BLaER1 (cell line): ENCODE measurements at regions not wholly inside any gene's neighbourhood (a gene's known extent, or its start where the extent isn't known, plus 50 kb on each side); places are given as distances from the start of the nearest gene placed in this dataset.

Experiments
- H3K27ac ChIP-seq: shearing (Covaris generic); formaldehyde crosslinking; 2 replicates; pipeline ENCODE4 v1.8.1; 2022
- H3K27me3 ChIP-seq: shearing (Covaris generic); formaldehyde crosslinking; 2 replicates; pipeline ENCODE4 v1.8.1; 2022
- H3K36me3 ChIP-seq: shearing (Covaris generic); formaldehyde crosslinking; 2 replicates; pipeline ENCODE4 v1.8.1; 2022
- H3K4me1 ChIP-seq: shearing (Covaris generic); formaldehyde crosslinking; 2 replicates; pipeline ENCODE4 v1.8.1; 2022
- H3K4me2 ChIP-seq: shearing (Covaris generic); formaldehyde crosslinking; 2 replicates; pipeline ENCODE4 v1.8.1; 2022
- H3K4me3 ChIP-seq: shearing (Covaris generic); formaldehyde crosslinking; 2 replicates; pipeline ENCODE4 v1.8.1; 2022
- H3K9ac ChIP-seq: shearing (Covaris generic); formaldehyde crosslinking; 2 replicates; pipeline ENCODE4 v1.8.1; 2022
- H3K9me3 ChIP-seq: shearing (Covaris generic); formaldehyde crosslinking; 2 replicates; pipeline ENCODE4 v1.8.1; 2022
- H4K20me1 ChIP-seq: shearing (Covaris generic); formaldehyde crosslinking; 2 replicates; pipeline ENCODE4 v1.8.1; 2022
- Cebpa-rat ChIP-seq: shearing (Covaris generic); IDR thresholded peaks from 2 replicates; pipeline ENCODE4 v1.8.1; 2022

GRCh38 chr12:111111681-111112080 lies 191.3 kb upstream of the MYL2 start:
- Histone ChIP-seq H3K4me2 (peak overlapping the region; percentile 63), H3K27ac (no peak overlapping the region), H3K36me3 (no peaks in the 10 kb centered on the region), H4K20me1 (no peaks in the 10 kb centered on the region), H3K4me3 (no peak overlapping the region), H3K9me3 (no peaks in the 10 kb centered on the region), H3K9ac (no peak overlapping the region), H3K4me1 (peaks cover 39% of the 10 kb centered on the region), H3K27me3 (no peaks in the 10 kb centered on the region)
- no peak for TF ChIP-seq Cebpa-rat

GRCh38 chr12:111110556-111110955 lies 190.2 kb upstream of the MYL2 start:
- no peaks in the 10 kb centered on the region for H3K36me3 ChIP-seq
- H3K9ac ChIP-seq: no peak overlapping the region
- H3K4me3 ChIP-seq: no peak overlapping the region
- H3K27ac ChIP-seq: no peak overlapping the region
- no peaks in the 10 kb centered on the region for H3K9me3 ChIP-seq
- no peaks in the 10 kb centered on the region for H4K20me1 ChIP-seq
- peaks cover 39% of the 10 kb centered on the region for H3K4me1 ChIP-seq
- TF ChIP-seq Cebpa-rat: no peak
- no peaks in the 10 kb centered on the region for H3K27me3 ChIP-seq
- peak overlapping the region; percentile 63 for H3K4me2 ChIP-seq

GRCh38 chr12:111108726-111109125 lies 188.3 kb upstream of the MYL2 start:
- Histone ChIP-seq H4K20me1 (no peaks in the 10 kb centered on the region), H3K4me3 (no peak overlapping the region), H3K36me3 (no peaks in the 10 kb centered on the region), H3K27ac (no peak overlapping the region), H3K4me1 (peaks cover 39% of the 10 kb centered on the region), H3K9ac (no peak overlapping the region), H3K4me2 (peak overlapping the region; percentile 20; the same call in 1 of the 2 replicates), H3K27me3 (no peaks in the 10 kb centered on the region), H3K9me3 (no peaks in the 10 kb centered on the region)
- TF ChIP-seq Cebpa-rat: no peak

- H3K4me2 ChIP-seq: no peak overlapping the region
- H3K4me3 ChIP-seq: no peak overlapping the region
- peaks cover 29% of the 10 kb centered on the region for H3K4me1 ChIP-seq
- no peaks in the 10 kb centered on the region for H3K27me3 ChIP-seq
- H3K36me3 ChIP-seq: no peaks in the 10 kb centered on the region
- no peak for TF ChIP-seq Cebpa-rat
- no peak overlapping the region for H3K9ac ChIP-seq
- no peak overlapping the region for H3K27ac ChIP-seq
- H3K9me3 ChIP-seq: no peaks in the 10 kb centered on the region
- no peaks in the 10 kb centered on the region for H4K20me1 ChIP-seq
Measured at GRCh38 chr12:111107392-111108178, 187.2 kb upstream of the MYL2 start.

GRCh38 chr12:111105294-111105693 lies 184.9 kb upstream of the MYL2 start:
- Histone ChIP-seq H3K9me3 (no peaks in the 10 kb centered on the region), H4K20me1 (no peaks in the 10 kb centered on the region), H3K4me2 (no peak overlapping the region), H3K27ac (no peak overlapping the region), H3K36me3 (no peaks in the 10 kb centered on the region), H3K27me3 (no peaks in the 10 kb centered on the region), H3K9ac (no peak overlapping the region), H3K4me1 (peaks cover 32% of the 10 kb centered on the region), H3K4me3 (no peak overlapping the region)
- no peak for TF ChIP-seq Cebpa-rat

GRCh38 chr12:111103583-111103982 lies 183.2 kb upstream of the MYL2 start:
- H3K27me3 ChIP-seq: no peaks in the 10 kb centered on the region
- no peak overlapping the region for H3K27ac ChIP-seq
- H4K20me1 ChIP-seq: no peaks in the 10 kb centered on the region
- H3K4me2 ChIP-seq: no peak overlapping the region
- no peak overlapping the region for H3K9ac ChIP-seq
- peaks cover 42% of the 10 kb centered on the region for H3K4me1 ChIP-seq
- no peaks in the 10 kb centered on the region for H3K9me3 ChIP-seq
- H3K4me3 ChIP-seq: no peak overlapping the region
- no peaks in the 10 kb centered on the region for H3K36me3 ChIP-seq
- TF ChIP-seq Cebpa-rat: no peak

- no peak overlapping the region for H3K27ac ChIP-seq
- no peaks in the 10 kb centered on the region for H4K20me1 ChIP-seq
- H3K36me3 ChIP-seq: no peaks in the 10 kb centered on the region
- no peak for TF ChIP-seq Cebpa-rat
- H3K9ac ChIP-seq: no peak overlapping the region
- no peaks in the 10 kb centered on the region for H3K9me3 ChIP-seq
- H3K27me3 ChIP-seq: no peaks in the 10 kb centered on the region
- peak overlapping the region; percentile 22 for H3K4me2 ChIP-seq
- peaks cover 55% of the 10 kb centered on the region for H3K4me1 ChIP-seq
- no peak overlapping the region for H3K4me3 ChIP-seq
Measured at GRCh38 chr12:111102102-111102739, 181.8 kb upstream of the MYL2 start.

GRCh38 chr12:111101003-111101402 lies 180.6 kb upstream of the MYL2 start:
- H3K4me3 ChIP-seq: no peak overlapping the region
- no peak overlapping the region for H3K9ac ChIP-seq
- H3K27ac ChIP-seq: no peak overlapping the region
- no peaks in the 10 kb centered on the region for H3K27me3 ChIP-seq
- H3K36me3 ChIP-seq: no peaks in the 10 kb centered on the region
- TF ChIP-seq Cebpa-rat: no peak
- H3K4me2 ChIP-seq: peak overlapping the region; percentile 79
- H3K4me1 ChIP-seq: peaks cover 58% of the 10 kb centered on the region
- no peaks in the 10 kb centered on the region for H3K9me3 ChIP-seq
- no peaks in the 10 kb centered on the region for H4K20me1 ChIP-seq

- Histone ChIP-seq H4K20me1 (no peaks in the 10 kb centered on the region), H3K4me3 (no peak overlapping the region), H3K9me3 (no peaks in the 10 kb centered on the region), H3K27me3 (no peaks in the 10 kb centered on the region), H3K4me1 (peaks cover 58% of the 10 kb centered on the region), H3K36me3 (no peaks in the 10 kb centered on the region), H3K27ac (no peak overlapping the region), H3K4me2 (peak overlapping the region; percentile 79), H3K9ac (no peak overlapping the region)
- TF ChIP-seq Cebpa-rat: no peak
Measured at GRCh38 chr12:111100554-111100953, 180.2 kb upstream of the MYL2 start.

GRCh38 chr12:111100003-111100402 lies 179.6 kb upstream of the MYL2 start:
- Histone ChIP-seq H3K27ac (peak overlapping the region; percentile 52; the same call in 1 of the 2 replicates), H3K36me3 (no peaks in the 10 kb centered on the region), H3K27me3 (no peaks in the 10 kb centered on the region), H3K9me3 (no peaks in the 10 kb centered on the region), H3K4me2 (peak overlapping the region; percentile 79), H4K20me1 (no peaks in the 10 kb centered on the region), H3K4me1 (peaks cover 58% of the 10 kb centered on the region), H3K4me3 (no peak overlapping the region), H3K9ac (no peak overlapping the region)
- TF ChIP-seq Cebpa-rat: no peak
